Activated T-helper 9 cell treated with anti-CD3 and anti-CD28 coated beads, Interleukin-2, amount 50 U/mL, for 16 hours (primary cell): ENCODE measurements at regions not wholly inside any gene's neighbourhood (a gene's known extent, or its start where the extent isn't known, plus 50 kb on each side); places are given as distances from the start of the nearest gene placed in this dataset.
"Not testable (repeated sequence)": the region's sequence is repeated elsewhere in the genome, so short reads cannot be mapped to it uniquely, and the experiment has no call there.

ENCODE experiments used
- DNase-seq: peaks from one replicate; pipeline ENCODE4 v3.0.0-alpha.2; 2020; ENCODE audit warnings: low read depth

GRCh38 chr9:28999806-29000205 lies 1426.5 kb upstream of the C9orf72 start:
- DNase-seq, result no peak

GRCh38 chr9:29001006-29001405 lies 1427.7 kb upstream of the C9orf72 start:
- no peak for DNase-seq

GRCh38 chr9:29004988-29005387 lies 1431.7 kb upstream of the C9orf72 start:
- no peak for DNase-seq

- DNase-seq, result no peak
Measured at GRCh38 chr9:29006628-29007027, 1433.3 kb upstream of the C9orf72 start.

- no peak for DNase-seq
Measured at GRCh38 chr9:29012911-29013310, 1439.6 kb upstream of the C9orf72 start.

- no peak for DNase-seq
Measured at GRCh38 chr9:29021632-29022031, 1448.4 kb upstream of the C9orf72 start.

- no peak for DNase-seq
Measured at GRCh38 chr9:29038332-29038731, 1465.1 kb upstream of the C9orf72 start.

- DNase-seq, result no peak
Measured at GRCh38 chr9:29039258-29039657, 1466.0 kb upstream of the C9orf72 start.

GRCh38 chr9:29043072-29043471 lies 1469.8 kb upstream of the C9orf72 start:
- DNase-seq, result no peak

GRCh38 chr9:29044959-29045358 lies 1471.7 kb upstream of the C9orf72 start:
- no peak for DNase-seq

GRCh38 chr9:29060041-29060440 lies 1486.8 kb upstream of the C9orf72 start:
- no peak for DNase-seq

- DNase-seq, result no peak
Measured at GRCh38 chr9:29062446-29062845, 1489.2 kb upstream of the C9orf72 start.

GRCh38 chr9:29063031-29063430 lies 1489.8 kb upstream of the C9orf72 start:
- no peak for DNase-seq

- no peak for DNase-seq
Measured at GRCh38 chr9:29066141-29066640, 1492.9 kb upstream of the C9orf72 start.

GRCh38 chr9:29068461-29068860 lies 1495.2 kb upstream of the C9orf72 start:
- DNase-seq, result no peak

- DNase-seq, result no peak
Measured at GRCh38 chr9:29069376-29069775, 1496.1 kb upstream of the C9orf72 start.

- DNase-seq, result no peak
Measured at GRCh38 chr9:29078063-29078666, 1504.9 kb upstream of the C9orf72 start.

- DNase-seq, result no peak
Measured at GRCh38 chr9:29100762-29101161, 1527.5 kb upstream of the C9orf72 start.

GRCh38 chr9:29104166-29104565 lies 1530.9 kb upstream of the C9orf72 start:
- not testable (repeated sequence) for DNase-seq

- no peak for DNase-seq
Measured at GRCh38 chr9:29118555-29118954, 1545.3 kb upstream of the C9orf72 start.

- no peak for DNase-seq
Measured at GRCh38 chr9:29126783-29127182, 1553.5 kb upstream of the C9orf72 start.

GRCh38 chr9:29129763-29130162 lies 1556.5 kb upstream of the C9orf72 start:
- DNase-seq, result no peak

GRCh38 chr9:29144476-29144875 lies 1571.2 kb upstream of the C9orf72 start:
- DNase-seq, result no peak

GRCh38 chr9:29150606-29151005 lies 1577.3 kb upstream of the C9orf72 start:
- DNase-seq, result no peak
